Ovary (tissue), 3 donors: ENCODE measurements at regions not wholly inside any gene's neighbourhood (a gene's known extent, or its start where the extent isn't known, plus 50 kb on each side); places are given as distances from the start of the nearest gene placed in this dataset.

Experiments used
- POLR2A ChIP-seq: fragments of 450-650 bp; IDR thresholded peaks from one replicate; pipeline ENCODE4 v1.6.1; 2017; ENCODE audit warnings: antibody characterized with exemption, mild to moderate bottlenecking, moderate library complexity
- TF ChIP-seq, protein P1 (sequence below), 3 donors: fragments of 450-650 bp in 2 of 3; fragments of 200-600 bp in 1 of 3; IDR thresholded peaks; one replicate each; pipeline versions ENCODE4 v1.5.1 to v1.8.0; 2016 to 2022; ENCODE audit warnings: antibody characterized with exemption in 3 of 3, mild to moderate bottlenecking in 1 of 3
- donor health status: DM: no; HTN: no; CAD: no.

GRCh38 chr3:159904911-159905310 is 83.7 kb upstream of the IL12A start:
- TF ChIP-seq, protein P1, sequence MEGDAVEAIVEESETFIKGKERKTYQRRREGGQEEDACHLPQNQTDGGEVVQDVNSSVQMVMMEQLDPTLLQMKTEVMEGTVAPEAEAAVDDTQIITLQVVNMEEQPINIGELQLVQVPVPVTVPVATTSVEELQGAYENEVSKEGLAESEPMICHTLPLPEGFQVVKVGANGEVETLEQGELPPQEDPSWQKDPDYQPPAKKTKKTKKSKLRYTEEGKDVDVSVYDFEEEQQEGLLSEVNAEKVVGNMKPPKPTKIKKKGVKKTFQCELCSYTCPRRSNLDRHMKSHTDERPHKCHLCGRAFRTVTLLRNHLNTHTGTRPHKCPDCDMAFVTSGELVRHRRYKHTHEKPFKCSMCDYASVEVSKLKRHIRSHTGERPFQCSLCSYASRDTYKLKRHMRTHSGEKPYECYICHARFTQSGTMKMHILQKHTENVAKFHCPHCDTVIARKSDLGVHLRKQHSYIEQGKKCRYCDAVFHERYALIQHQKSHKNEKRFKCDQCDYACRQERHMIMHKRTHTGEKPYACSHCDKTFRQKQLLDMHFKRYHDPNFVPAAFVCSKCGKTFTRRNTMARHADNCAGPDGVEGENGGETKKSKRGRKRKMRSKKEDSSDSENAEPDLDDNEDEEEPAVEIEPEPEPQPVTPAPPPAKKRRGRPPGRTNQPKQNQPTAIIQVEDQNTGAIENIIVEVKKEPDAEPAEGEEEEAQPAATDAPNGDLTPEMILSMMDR (IDR thresholded peaks at IDR 0.05): no peak
- TF ChIP-seq POLR2A: no peak
